Mesenchymal stem cell (in vitro differentiated cells and primary cell): ENCODE measurements at regions not wholly inside any gene's neighbourhood (a gene's known extent, or its start where the extent isn't known, plus 50 kb on each side); places are given as distances from the start of the nearest gene placed in this dataset.

ENCODE experiments used
- DNase-seq: peaks from one replicate; pipeline ENCODE4 v3.0.0-alpha.2; 2013
- H2AFZ ChIP-seq: one replicate; pipeline ENCODE4 v1.6.1; 2013; ENCODE audit warnings: low read depth, mild to moderate bottlenecking, control low read depth, inconsistent platforms, low read length, moderate library complexity
- H2AK5ac ChIP-seq: 2 replicates; pipeline ENCODE4 v1.6.1; 2013; ENCODE audit warnings: low read length, moderate library complexity, mild to moderate bottlenecking, inconsistent platforms; ENCODE audit not compliant: severe bottlenecking
- H2BK120ac ChIP-seq: one replicate; pipeline ENCODE4 v1.6.1; 2013; ENCODE audit warnings: low read depth, mild to moderate bottlenecking, inconsistent platforms, low read length, moderate library complexity
- H2BK12ac ChIP-seq, 2 experiments: one replicate each; pipeline ENCODE4 v1.6.1; 2013; ENCODE audit warnings: inconsistent platforms in 2 of 2, low read length in 2 of 2, mild to moderate bottlenecking in 2 of 2, moderate library complexity in 2 of 2, control low read depth in 1 of 2
- H2BK15ac ChIP-seq: one replicate; pipeline ENCODE4 v1.6.1; 2013; ENCODE audit warnings: mild to moderate bottlenecking, low read depth, inconsistent platforms; ENCODE audit not compliant: poor library complexity, severe bottlenecking
- H2BK5ac ChIP-seq: 2 replicates; pipeline ENCODE4 v1.6.1; 2013; ENCODE audit warnings: low read depth, mild to moderate bottlenecking, low read length, control low read depth, inconsistent platforms; ENCODE audit not compliant: poor library complexity, severe bottlenecking
- H3K14ac ChIP-seq, 2 experiments: one replicate each; pipeline ENCODE4 v1.6.1; 2013; ENCODE audit warnings: inconsistent platforms in 2 of 2, low read length in 2 of 2, control low read depth in 1 of 2, mild to moderate bottlenecking in 1 of 2, moderate library complexity in 1 of 2
- H3K18ac ChIP-seq, 2 experiments: one replicate each; pipeline ENCODE4 v1.6.1; 2013; ENCODE audit warnings: inconsistent platforms in 2 of 2, low read length in 2 of 2, control low read depth in 1 of 2, low read depth in 1 of 2, mild to moderate bottlenecking in 1 of 2
- H3K23ac ChIP-seq, 2 experiments: one replicate each; pipeline ENCODE4 v1.6.1; 2013; ENCODE audit warnings: inconsistent platforms in 2 of 2, low read length in 2 of 2, mild to moderate bottlenecking in 2 of 2, moderate library complexity in 2 of 2, control low read depth in 1 of 2
- H3K27ac ChIP-seq: 2 replicates; pipeline ENCODE4 v1.5.1; 2013; ENCODE audit warnings: mild to moderate bottlenecking, moderate library complexity, low read length, control low read depth, inconsistent platforms; ENCODE audit not compliant: poor library complexity, severe bottlenecking
- H3K27me3 ChIP-seq, 2 experiments: 2 replicates each; pipeline versions ENCODE4 v1.6.1 to v1.7.0; 2013; ENCODE audit warnings: low read length in 2 of 2, mild to moderate bottlenecking in 2 of 2, moderate library complexity in 2 of 2, control low read depth in 1 of 2, inconsistent platforms in 1 of 2; ENCODE audit not compliant: control insufficient read depth in 1 of 2, insufficient read depth in 1 of 2
- H3K36me3 ChIP-seq, 2 experiments: 2 replicates each; pipeline versions ENCODE4 v1.6.1 to v1.7.0; 2013; ENCODE audit warnings: low read length in 2 of 2, control low read depth in 1 of 2, inconsistent platforms in 1 of 2, low read depth in 1 of 2, mild to moderate bottlenecking in 1 of 2; ENCODE audit not compliant: insufficient read depth in 2 of 2, control insufficient read depth in 1 of 2
- H3K4ac ChIP-seq, 2 experiments: one replicate each; pipeline ENCODE4 v1.6.1; 2013; ENCODE audit warnings: inconsistent platforms in 2 of 2, low read length in 2 of 2, mild to moderate bottlenecking in 2 of 2, moderate library complexity in 2 of 2, control low read depth in 1 of 2, low read depth in 1 of 2
- H3K4me1 ChIP-seq: 2 replicates; pipeline ENCODE4 v1.6.1; 2013; ENCODE audit warnings: low read depth, low read length, control low read depth; ENCODE audit not compliant: control insufficient read depth, insufficient read depth
- H3K4me2 ChIP-seq: 2 replicates; pipeline ENCODE4 v1.6.1; 2013; ENCODE audit warnings: low read length, mild to moderate bottlenecking, inconsistent platforms; ENCODE audit not compliant: poor library complexity, severe bottlenecking
- H3K4me3 ChIP-seq, 2 experiments: 2 replicates each; pipeline versions ENCODE4 v1.5.1 to v1.7.0; 2013; ENCODE audit warnings: low read length in 2 of 2, mild to moderate bottlenecking in 2 of 2, control low read depth in 1 of 2, low read depth in 1 of 2; ENCODE audit not compliant: insufficient read depth in 1 of 2
- H3K79me1 ChIP-seq: replicated peaks from 2 replicates; pipeline ENCODE4 v1.6.1; 2013; ENCODE audit warnings: mild to moderate bottlenecking, control low read depth, low read length, inconsistent platforms; ENCODE audit not compliant: poor library complexity, severe bottlenecking
- H3K9ac ChIP-seq: 2 replicates; pipeline ENCODE4 v1.7.0; 2013; ENCODE audit warnings: mild to moderate bottlenecking, low read length, moderate library complexity
- H3K9me3 ChIP-seq: 2 replicates; pipeline ENCODE4 v1.7.0; 2013; ENCODE audit warnings: mild to moderate bottlenecking, low read length; ENCODE audit not compliant: control insufficient read depth
- H4K8ac ChIP-seq: one replicate; pipeline ENCODE4 v1.6.1; 2013; ENCODE audit warnings: inconsistent platforms, mild to moderate bottlenecking, low read length, moderate library complexity
- H4K91ac ChIP-seq: one replicate; pipeline ENCODE4 v1.6.1; 2013; ENCODE audit warnings: mild to moderate bottlenecking, low read length, inconsistent platforms
- WGBS: methylation state at CpG from one replicate; pipeline ENCODE4 v1.1.7; 2013; ENCODE audit warnings: mixed read lengths; 5-methylcytosine and 5-hydroxymethylcytosine counted together

DNA sequence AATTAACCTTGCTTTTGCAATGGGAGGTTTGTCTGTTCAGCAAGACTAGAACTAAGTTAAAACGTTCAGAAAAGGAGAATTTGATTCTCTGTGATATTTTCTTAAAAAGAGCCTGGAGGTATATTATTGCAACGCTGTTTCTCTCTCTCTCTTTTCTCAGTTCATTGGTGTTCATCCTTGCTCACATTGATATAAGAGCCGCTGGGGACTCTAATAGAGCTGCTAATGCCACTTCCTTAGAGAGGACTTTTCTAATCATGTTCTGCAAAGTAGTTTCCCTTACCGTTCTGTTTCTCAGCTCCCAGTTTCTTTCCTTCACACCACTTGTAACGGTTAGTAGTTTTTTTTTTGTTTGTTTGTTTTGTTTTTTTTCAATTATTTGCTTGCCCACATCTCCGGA lies 203.8 kb downstream of the RWDD3 start:
- no peaks in the 10 kb centered on the region for H3K4me1 ChIP-seq
- no peak overlapping the region for H3K4ac ChIP-seq
- H2AFZ ChIP-seq, result no peak overlapping the region
- H3K27ac ChIP-seq, result no peak overlapping the region
- H2AK5ac ChIP-seq, result no peak overlapping the region
- peaks cover 5% of the 10 kb centered on the region for H3K9me3 ChIP-seq
- H3K9ac ChIP-seq, result no peak overlapping the region
- H2BK120ac ChIP-seq, result no peak overlapping the region
- H3K23ac ChIP-seq, result no peak overlapping the region
- H3K14ac ChIP-seq, result no peak overlapping the region
- H2BK5ac ChIP-seq, result no peak overlapping the region
- H3K27me3 ChIP-seq, result no peaks in the 10 kb centered on the region
- H3K36me3 ChIP-seq, result no peaks in the 10 kb centered on the region
- no peak overlapping the region for H3K4me2 ChIP-seq
- no peak overlapping the region for H2BK15ac ChIP-seq
- H4K91ac ChIP-seq, result no peak overlapping the region
- 87% methylated on average over 3 of the region's 6 CpGs for WGBS
- H3K79me1 ChIP-seq, result no peaks in the 10 kb centered on the region
- H2BK12ac ChIP-seq, result no peak overlapping the region
- no peak overlapping the region for H3K18ac ChIP-seq
- H4K8ac ChIP-seq, result no peak overlapping the region
- DNase-seq, result no peak
- H3K4me3 ChIP-seq, result no peak overlapping the region

DNA sequence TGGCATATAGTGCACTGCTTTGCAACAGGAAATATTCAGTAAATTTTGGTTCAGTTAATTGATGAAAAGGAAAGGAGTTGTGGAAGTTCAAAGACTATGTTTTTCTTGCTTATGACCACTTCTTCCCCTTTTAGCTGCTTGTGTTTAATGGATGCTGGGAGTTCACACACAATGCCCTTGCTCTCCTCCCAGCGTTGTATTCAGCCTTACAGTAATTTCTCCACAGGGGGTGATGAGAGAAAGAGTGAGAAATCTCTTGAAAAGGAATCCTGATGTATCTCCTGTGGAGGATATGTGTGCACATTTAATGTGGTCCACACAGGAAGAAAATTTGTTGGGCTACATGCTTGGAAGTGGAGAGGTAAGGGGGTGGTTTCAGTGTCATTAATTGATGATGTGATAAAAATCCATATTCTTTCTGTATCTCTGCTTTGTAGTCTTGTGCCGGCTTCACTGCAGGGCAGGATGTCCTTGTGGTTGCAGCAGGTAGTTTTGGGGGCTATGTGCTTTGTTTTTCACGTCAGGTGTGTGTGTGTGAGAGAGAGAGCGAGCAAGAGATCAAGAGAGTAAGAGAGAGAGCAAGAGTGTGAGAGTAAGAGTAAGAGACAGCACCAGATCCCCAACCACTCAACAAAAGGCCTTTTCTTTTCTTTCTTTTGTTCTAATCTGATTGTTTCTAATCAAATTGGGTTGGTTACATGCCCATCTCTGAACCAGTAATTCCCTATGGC lies 204.4 kb downstream of the RWDD3 start:
- Histone ChIP-seq H4K91ac (no peak overlapping the region), H3K18ac (no peak overlapping the region), H3K14ac (no peak overlapping the region), H3K4me1 (no peaks in the 10 kb centered on the region), H3K4ac (no peak overlapping the region), H3K9ac (no peak overlapping the region), H2AFZ (no peak overlapping the region), H2BK5ac (no peak overlapping the region), H3K4me3 (no peak overlapping the region), H2BK15ac (no peak overlapping the region), H3K9me3 (peaks cover 5% of the 10 kb centered on the region), H3K27me3 (no peaks in the 10 kb centered on the region), H4K8ac (no peak overlapping the region), H3K79me1 (no peaks in the 10 kb centered on the region), H2AK5ac (no peak overlapping the region), H3K27ac (no peak overlapping the region), H2BK12ac (no peak overlapping the region), H3K4me2 (no peak overlapping the region), H3K36me3 (no peaks in the 10 kb centered on the region), H2BK120ac (no peak overlapping the region), H3K23ac (no peak overlapping the region)
- WGBS, result 40% methylated on average over 2 of the region's 4 CpGs
- DNase-seq, result no peak

DNA sequence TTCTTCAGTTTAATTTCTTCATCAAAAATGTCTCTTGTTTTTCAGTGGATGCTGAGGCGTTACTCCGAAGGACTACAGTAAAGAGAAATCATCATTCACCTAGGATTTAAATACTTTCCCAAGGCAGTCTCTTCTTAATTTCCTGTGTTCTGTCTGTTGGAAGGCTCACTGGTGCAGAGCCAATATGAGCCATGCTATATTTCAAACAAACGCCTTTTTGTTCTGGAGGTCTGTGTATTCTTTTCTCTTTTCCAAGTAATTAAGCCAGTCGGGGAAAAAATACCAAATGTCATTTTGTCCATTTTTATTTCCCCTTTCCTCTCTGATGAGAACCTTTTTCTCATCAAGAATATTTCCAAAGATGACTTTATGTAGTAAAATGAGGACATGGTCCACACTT lies 206.5 kb downstream of the RWDD3 start:
- Histone ChIP-seq H3K4me1 (no peaks in the 10 kb centered on the region), H3K4me2 (no peak overlapping the region), H4K8ac (no peak overlapping the region), H2AK5ac (no peak overlapping the region), H4K91ac (no peak overlapping the region), H3K9ac (no peak overlapping the region), H3K23ac (no peak overlapping the region), H3K36me3 (no peaks in the 10 kb centered on the region), H3K14ac (no peak overlapping the region), H2AFZ (no peak overlapping the region), H3K27me3 (no peaks in the 10 kb centered on the region), H3K9me3 (peaks cover 5% of the 10 kb centered on the region), H3K18ac (no peak overlapping the region), H3K4ac (no peak overlapping the region), H3K4me3 (no peak overlapping the region), H2BK5ac (no peak overlapping the region), H3K27ac (no peak overlapping the region), H2BK12ac (no peak overlapping the region), H3K79me1 (no peaks in the 10 kb centered on the region), H2BK15ac (no peak overlapping the region), H2BK120ac (no peak overlapping the region)
- WGBS, result 95% methylated on average over 3 of the region's 4 CpGs
- no peak for DNase-seq

- Histone ChIP-seq H2BK5ac (no peak overlapping the region), H3K4me3 (no peak overlapping the region), H3K18ac (no peak overlapping the region), H3K4me2 (no peak overlapping the region), H3K14ac (no peak overlapping the region), H3K27ac (no peak overlapping the region), H3K4me1 (no peaks in the 10 kb centered on the region), H2BK120ac (no peak overlapping the region), H3K9ac (no peak overlapping the region), H3K23ac (no peak overlapping the region), H3K79me1 (no peaks in the 10 kb centered on the region), H2AK5ac (no peak overlapping the region), H3K27me3 (no peaks in the 10 kb centered on the region), H3K4ac (no peak overlapping the region), H3K36me3 (no peaks in the 10 kb centered on the region), H3K9me3 (peaks cover 19% of the 10 kb centered on the region), H2AFZ (no peak overlapping the region), H4K8ac (no peak overlapping the region), H2BK15ac (no peak overlapping the region), H2BK12ac (no peak overlapping the region), H4K91ac (no peak overlapping the region)
- 87% methylated on average over 3 of the region's 3 CpGs for WGBS
- DNase-seq, result no peak
Measured at GRCh38 chr1:95449516-95449915, 215.5 kb downstream of the RWDD3 start.
